ENCODE measurements at regions not wholly inside any gene's neighbourhood (a gene's known extent, or its start where the extent isn't known, plus 50 kb on each side); places are given as distances from the start of the nearest gene placed in this dataset.

GRCh38 chr2:156845806-156846558 is 409.8 kb downstream of the GPD2 start:
- DNase-seq: no peak
- no peak for ATAC-seq

- no peak for ATAC-seq
- DNase-seq: no peak
Observed at GRCh38 chr2:156852210-156852609, 405.3 kb upstream of the GALNT5 start.

GRCh38 chr2:156852681-156853080 is 404.8 kb upstream of the GALNT5 start:
- ATAC-seq: no peak
- no peak for DNase-seq

DNA sequence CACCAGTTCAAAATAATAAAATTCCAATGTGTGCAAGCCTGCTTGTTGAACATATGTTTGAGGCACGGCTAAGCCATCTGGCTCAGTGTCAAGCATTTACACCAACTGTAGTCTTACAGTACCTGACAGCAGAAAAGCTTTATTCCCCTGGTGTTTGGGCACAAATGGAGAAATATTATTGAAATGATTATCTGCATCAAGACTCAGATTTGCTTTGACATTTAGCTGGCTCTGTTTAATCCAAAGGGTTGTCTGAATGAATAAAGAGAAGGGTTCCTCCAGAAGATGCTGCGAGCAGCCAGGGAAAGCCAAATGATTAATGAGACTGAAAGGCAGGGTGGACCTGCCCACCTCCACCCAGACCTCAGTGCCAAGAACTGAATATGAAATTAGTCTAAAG is 393.2 kb upstream of the GALNT5 start:
- DNase-seq: no peak
- no peak for ATAC-seq

DNA sequence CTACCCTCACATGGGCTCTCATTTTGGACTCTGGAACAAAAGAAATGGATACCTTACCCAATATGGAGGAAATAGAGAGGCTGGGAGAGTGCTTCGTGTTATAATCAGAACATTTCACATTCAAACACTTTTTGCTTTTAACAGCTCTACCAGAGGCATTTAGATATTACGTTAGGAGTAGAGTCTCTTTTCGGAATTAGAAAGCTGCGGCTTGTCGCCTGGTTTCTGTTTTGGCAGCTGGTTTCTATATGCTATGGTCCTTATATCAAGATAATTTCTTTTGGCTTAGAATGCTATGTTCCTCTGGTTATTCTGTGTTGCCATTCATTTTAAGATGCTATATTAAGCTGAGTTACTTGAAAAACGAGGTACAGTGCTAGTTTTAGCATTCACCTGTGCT is 392.8 kb upstream of the GALNT5 start:
- ATAC-seq (no peak), DNase-seq (no peak)

DNA sequence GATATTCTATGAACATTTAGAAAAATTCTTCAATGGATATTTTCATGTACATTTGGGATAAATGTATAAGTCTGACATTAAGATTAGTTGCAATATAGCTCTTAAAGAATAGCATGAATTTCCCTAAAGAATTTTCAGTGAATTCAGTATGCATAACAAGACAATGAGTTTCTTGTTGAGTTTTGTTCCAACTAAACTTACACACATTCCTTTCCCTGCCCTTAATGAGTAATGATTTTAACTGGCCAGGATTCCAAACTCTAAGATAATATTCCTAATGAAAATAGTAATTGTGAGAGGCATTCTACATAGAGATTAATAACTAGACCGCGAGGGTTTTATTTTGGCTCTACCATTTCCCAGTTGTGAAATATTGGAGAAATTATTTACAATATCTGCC is 390.3 kb upstream of the GALNT5 start:
- DNase-seq (no peak), ATAC-seq (no peak)

GRCh38 chr2:156874707-156875106 is 382.8 kb upstream of the GALNT5 start:
- ATAC-seq: no peak

GRCh38 chr2:156883804-156884203 is 373.7 kb upstream of the GALNT5 start:
- ATAC-seq: no peak
- DNase-seq: no peak

More at GRCh38 chr2:156874707-156875106, 382.8 kb upstream of the GALNT5 start:
- DNase-seq: no peak

GRCh38 chr2:156884216-156884615 is 373.3 kb upstream of the GALNT5 start:
- no peak for DNase-seq
- no peak for ATAC-seq

DNA sequence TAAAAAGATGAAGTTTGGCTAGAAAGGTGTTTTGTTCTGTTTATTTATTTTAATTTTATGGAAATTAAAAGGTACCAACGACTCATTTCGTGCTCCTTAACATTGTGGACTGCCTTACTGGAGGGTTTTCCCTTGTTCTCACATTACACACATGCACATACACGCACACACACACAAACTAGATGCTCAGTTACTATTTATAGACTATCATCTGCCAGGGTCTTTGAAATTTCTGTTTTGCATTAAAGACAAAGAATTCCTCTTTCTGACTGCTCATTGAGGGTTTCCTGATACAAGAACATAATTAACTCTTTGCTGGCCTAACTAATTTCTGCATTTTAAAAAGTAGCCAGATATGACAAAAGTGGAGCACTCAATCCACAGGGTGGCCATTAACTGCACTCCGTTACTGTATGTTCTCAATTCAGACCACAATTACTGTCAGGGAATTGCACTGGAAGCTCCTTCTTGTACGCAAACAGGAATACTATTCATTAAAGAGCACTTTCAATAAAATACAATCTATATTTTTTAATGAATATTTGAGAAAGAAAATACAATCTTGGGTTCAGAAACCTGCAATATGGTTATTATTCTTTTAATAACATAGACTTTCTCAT is 366.9 kb upstream of the GALNT5 start:
- DNase-seq: no peak
- ATAC-seq: no peak

GRCh38 chr2:156891609-156892008 is 365.9 kb upstream of the GALNT5 start:
- DNase-seq (no peak), ATAC-seq (no peak)

GRCh38 chr2:156892467-156893281 is 364.8 kb upstream of the GALNT5 start:
- ATAC-seq (no peak), DNase-seq (no peak)

DNA sequence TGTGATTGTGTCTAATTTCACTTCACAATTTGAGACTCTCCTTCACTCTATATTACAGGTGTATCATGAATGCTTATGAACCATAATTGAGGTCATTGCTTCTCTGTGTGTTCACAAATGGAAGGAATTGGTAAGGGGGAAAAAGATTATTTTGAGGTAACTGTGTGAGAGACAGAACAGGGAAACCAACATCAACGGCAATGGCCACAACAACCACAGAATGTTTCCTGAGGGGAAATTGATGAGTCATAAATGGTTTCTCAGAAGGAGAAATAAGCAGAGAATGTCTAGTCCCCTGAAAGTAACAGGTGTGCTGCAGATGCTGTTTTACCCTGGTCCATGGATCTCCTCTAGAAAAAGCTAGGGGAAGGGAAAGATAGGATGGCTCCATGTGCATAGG is 361.2 kb upstream of the GALNT5 start:
- ATAC-seq (peak; percentile 74), DNase-seq (no peak)

- no peak for ATAC-seq
- no peak for DNase-seq
Observed at GRCh38 chr2:156897548-156897947, 360.0 kb upstream of the GALNT5 start.

DNA sequence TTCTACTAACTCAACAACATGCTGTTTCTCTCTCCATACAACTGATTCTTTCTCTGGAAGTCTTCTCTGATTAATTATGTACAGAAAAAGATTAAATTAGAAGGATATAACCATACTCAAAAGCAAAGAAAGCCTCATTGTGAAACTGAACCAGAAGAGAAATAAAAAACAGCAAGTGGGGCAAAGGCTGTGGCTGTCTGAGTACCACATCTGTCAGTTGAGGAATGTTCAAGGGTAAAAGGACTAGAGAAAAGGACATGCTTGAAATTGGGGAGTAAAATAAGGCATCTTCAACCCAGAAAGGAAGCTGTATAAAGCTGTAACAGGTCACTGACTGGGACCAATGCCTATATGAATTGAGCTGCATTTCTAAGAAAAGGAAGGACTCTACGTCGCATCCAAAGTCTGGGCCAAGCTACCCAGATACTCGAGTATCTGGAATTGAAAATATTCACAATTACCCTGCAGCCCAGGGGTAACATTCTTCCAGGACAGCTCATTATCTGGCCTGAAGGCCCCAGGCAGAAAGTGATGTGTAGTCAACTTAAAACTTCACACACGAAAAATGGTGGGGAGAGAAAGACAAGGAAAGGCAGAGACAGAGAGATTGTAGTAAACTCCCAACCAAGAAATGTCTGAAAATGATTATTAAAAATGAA is 356.0 kb upstream of the GALNT5 start:
- ATAC-seq (no peak), DNase-seq (no peak)

- no peak for DNase-seq
- no peak for ATAC-seq
Observed at GRCh38 chr2:156903335-156903734, 354.2 kb upstream of the GALNT5 start.

DNA sequence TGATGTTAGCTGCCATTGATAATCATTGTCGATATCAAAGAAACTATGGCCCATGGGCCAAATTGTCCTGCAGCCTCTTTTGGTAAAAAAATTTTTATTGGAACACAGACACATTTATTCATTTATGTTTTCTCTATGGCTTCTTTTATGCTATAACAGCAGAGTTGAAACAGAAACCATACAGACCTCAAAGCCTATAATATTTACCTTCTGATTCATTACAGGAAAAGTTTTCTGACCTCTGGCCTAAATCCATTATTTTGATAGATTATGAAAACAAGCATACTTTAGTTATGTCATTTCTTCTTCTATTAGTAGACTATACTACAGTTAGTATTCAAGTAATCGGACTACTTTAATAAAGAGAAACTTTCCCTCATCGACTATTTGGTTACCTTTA is 349.7 kb upstream of the GALNT5 start:
- no peak for DNase-seq
- no peak for ATAC-seq

DNA sequence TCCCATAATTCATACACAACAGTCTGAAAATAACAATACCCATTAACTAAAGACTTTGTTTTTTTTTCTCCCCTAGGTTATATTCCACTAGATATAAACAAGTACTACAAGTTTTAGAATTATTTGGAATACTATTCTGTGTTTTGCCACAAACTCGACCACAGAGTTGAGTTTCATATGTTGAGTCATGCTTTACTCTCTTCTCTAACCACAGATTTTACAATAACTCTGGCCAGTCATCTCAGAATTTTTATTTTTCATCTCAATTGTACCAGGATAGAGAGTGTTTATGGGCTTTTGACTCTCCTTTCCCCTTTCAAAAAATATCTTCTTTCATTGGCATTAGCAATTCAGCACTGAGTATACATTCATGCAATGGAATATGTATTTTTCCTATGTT is 348.7 kb upstream of the GALNT5 start:
- no peak for ATAC-seq
- no peak for DNase-seq

DNA sequence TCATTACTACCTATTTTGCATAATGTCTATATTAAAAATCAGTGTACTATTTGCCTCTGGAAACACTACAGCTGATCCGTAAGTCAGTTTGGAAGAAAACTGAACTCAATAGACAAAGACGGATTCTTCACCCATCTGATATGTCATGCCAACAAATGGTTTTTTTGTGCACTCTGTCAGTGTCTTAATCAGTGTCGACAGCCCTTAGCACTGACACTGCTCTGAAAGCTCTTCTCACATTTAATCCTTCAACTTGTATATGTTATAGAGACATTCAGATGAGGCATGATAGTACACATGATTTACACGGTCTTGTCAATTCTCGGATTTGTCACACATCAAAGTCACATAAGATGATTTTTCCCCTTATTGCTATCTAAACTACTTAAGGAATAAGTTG is 347.5 kb upstream of the GALNT5 start:
- no peak for DNase-seq
- no peak for ATAC-seq

DNA sequence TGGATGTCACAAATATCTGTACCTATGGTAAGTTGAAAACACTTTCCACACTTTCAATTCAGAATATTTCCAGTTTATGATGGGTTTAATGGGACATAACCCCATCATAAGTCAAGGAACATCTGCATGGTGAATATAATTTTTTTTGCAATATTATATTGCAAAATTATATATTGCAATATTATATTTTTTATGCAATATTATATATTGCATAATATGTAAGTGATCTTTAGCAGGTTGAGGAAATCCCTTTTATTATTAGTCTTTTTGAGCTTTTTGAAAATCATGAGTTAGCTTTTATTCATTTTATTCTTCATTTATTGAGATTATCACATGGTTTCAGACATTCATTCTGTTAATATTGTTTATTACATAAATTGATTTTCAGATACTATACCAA is 342.2 kb upstream of the GALNT5 start:
- no peak for ATAC-seq
- no peak for DNase-seq

DNA sequence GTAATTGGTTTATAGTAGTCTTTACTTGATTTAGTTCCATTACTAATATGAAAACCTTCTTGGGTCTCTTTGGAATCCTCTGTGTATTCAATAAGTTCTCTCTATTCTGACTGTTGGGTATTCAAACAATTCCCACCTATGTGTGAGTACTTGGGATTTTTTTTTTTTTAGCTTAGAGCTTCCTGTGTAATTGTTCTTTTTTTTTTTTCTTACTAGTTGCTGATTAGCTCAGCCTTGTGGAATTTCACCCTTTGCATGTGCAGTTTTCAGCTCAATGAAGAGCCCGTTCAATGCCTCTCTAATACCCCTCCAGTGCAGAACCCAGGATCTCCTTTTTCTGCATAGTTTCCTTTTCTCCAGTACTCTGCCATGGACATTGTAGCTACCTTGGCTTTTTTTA is 339.1 kb upstream of the GALNT5 start:
- ATAC-seq (no peak), DNase-seq (no peak)

- no peak for ATAC-seq
- DNase-seq: no peak
Observed at GRCh38 chr2:156930423-156930822, 327.1 kb upstream of the GALNT5 start.

All from stimulated activated naive CD8-positive, alpha-beta T cell treated with anti-CD3 and anti-CD28 coated beads, Interleukin-15, Interleukin-2, amounts not matched to agents 100 U/mL and 50 U/mL, for 24 hours (primary cell).